Keratinocyte (primary cell): ENCODE measurements at regions not wholly inside any gene's neighbourhood (a gene's known extent, or its start where the extent isn't known, plus 50 kb on each side); places are given as distances from the start of the nearest gene placed in this dataset.

Experiments used
- EZH2 ChIP-seq: IDR thresholded peaks from one replicate; pipeline ENCODE4 v1.6.1; 2012; ENCODE audit warnings: inconsistent platforms, mild to moderate bottlenecking, low read length, moderate library complexity
- TF ChIP-seq, protein P1 (sequence below), 3 experiments: IDR thresholded peaks in 1 of 3; conservative IDR thresholded peaks in 1 of 3; optimal IDR thresholded peaks in 1 of 3; 2 replicates in 2 of 3; 3 replicates in 1 of 3; pipeline versions ENCODE3 to v1.5.1; 2011; ENCODE audit warnings: low read length in 3 of 3, mild to moderate bottlenecking in 3 of 3, moderate library complexity in 2 of 3, control low read depth in 1 of 3, inconsistent platforms in 1 of 3; ENCODE audit not compliant: insufficient read depth in 2 of 3; ENCODE audit errors: extremely low read depth in 1 of 3

DNA sequence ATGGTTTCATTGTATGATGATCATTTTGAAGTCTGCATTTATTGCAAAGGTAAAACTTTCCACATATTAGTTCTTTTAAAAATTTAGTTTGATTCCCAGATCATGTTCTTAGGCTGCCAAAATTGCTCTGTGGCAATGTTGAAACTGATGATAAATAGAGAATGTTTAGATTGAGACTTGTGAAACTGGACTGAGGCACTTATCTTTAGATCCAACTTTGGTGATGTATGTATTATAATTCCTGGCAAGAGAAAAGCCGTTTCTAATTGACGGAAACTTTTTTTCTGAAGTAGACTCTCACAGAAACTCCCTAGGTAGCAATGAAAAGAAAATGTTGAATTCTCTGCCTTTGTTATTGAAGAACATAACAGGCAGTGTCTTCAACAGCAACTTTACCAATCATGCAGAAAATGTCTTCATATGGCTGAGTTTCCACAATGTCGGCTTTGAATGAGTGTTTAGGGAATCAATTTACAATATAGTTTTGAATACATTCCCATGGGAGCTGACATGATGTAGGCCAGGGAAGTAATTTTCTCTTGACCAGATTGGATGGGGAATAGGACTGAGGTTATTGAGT is 456.2 kb downstream of the CD109 start:
- TF ChIP-seq, protein P1, sequence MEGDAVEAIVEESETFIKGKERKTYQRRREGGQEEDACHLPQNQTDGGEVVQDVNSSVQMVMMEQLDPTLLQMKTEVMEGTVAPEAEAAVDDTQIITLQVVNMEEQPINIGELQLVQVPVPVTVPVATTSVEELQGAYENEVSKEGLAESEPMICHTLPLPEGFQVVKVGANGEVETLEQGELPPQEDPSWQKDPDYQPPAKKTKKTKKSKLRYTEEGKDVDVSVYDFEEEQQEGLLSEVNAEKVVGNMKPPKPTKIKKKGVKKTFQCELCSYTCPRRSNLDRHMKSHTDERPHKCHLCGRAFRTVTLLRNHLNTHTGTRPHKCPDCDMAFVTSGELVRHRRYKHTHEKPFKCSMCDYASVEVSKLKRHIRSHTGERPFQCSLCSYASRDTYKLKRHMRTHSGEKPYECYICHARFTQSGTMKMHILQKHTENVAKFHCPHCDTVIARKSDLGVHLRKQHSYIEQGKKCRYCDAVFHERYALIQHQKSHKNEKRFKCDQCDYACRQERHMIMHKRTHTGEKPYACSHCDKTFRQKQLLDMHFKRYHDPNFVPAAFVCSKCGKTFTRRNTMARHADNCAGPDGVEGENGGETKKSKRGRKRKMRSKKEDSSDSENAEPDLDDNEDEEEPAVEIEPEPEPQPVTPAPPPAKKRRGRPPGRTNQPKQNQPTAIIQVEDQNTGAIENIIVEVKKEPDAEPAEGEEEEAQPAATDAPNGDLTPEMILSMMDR (optimal IDR thresholded peaks at IDR 0.05 in 1 of 3, IDR thresholded peaks at IDR 0.05 in 1 of 3, conservative IDR thresholded peaks at IDR 0.05 in 1 of 3; ENCODE audit: extremely low read depth in 1 of 3, insufficient read depth in 2 of 3, low read length in 3 of 3) = no peak
- no peak for TF ChIP-seq EZH2
